ENCODE measurements at regions not wholly inside any gene's neighbourhood (a gene's known extent, or its start where the extent isn't known, plus 50 kb on each side); places are given as distances from the start of the nearest gene placed in this dataset.
A peak's percentile ranks its signal among the peaks of the same experiment; 100 is the strongest.
"Not testable (repeated sequence)": the region's sequence is repeated elsewhere in the genome, so short reads cannot be mapped to it uniquely, and the experiment has no call there.

DNA sequence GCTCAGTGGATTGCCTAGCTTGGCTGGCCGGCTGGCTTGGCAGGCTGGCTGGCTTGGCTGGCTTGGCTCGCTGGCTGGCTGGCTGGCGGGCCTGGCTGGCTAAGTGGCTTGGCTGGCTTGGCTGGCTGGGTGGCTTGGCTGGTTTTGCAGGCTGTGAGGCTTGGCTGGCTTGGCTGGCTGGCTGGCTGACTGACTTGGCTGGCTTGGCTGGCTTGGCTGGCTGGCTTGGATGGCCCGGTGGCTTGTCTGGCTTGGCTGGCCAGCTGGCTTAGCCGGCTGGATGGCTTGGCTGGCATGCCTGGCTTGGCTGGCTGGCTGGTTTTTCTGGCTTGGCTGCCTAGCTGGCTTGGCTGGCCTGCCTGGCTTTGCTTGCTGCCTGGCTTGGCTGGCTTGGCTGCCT is 2831.4 kb downstream of the RPIA start:
- BruUV-seq (replicated peaks); H3K9me3 ChIP-seq (ENCODE audit: insufficient read depth, low read depth); intact Hi-C loops (cut with micrococcal nuclease; ENCODE audit: unreplicated experiment); H3K9me2 ChIP-seq (ENCODE audit: insufficient read depth); H2AFZ ChIP-seq; H3K4me2 ChIP-seq; H3K36me3 ChIP-seq (ENCODE audit: low read depth); H3K27me3 ChIP-seq (ENCODE audit: insufficient read depth, low read depth); H3K27ac ChIP-seq; POLR2A ChIA-PET (ENCODE audit: unreplicated experiment); DNase-seq; H3K4me3 ChIP-seq; H3K79me2 ChIP-seq (ENCODE audit: low read depth); CTCF ChIA-PET; H3F3A ChIP-seq (ENCODE audit: insufficient read depth, low read depth); H3K4me1 ChIP-seq (replicated peaks; ENCODE audit: insufficient read depth); H4K20me1 ChIP-seq (ENCODE audit: insufficient read depth): not testable (repeated sequence)

DNA sequence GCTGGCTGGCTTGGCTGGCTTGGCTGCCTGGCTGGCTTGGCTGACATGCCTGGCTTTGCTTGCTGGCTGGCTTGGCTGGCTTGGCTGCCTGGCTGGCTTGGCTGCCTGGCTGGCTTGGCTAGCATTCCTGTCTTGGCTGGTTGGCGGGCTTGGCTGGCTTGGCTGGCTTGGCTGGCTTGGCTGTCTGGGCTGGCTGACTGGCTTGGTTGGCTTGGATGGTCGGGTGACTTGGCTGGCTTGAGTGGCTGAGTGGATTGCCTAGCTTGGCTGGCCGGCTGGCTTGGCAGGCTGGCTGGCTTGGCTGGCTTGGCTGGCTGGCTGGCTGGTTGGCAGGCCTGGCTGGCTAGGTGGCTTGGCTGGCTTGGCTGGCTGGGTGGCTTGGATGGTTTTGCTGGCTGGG is 2832.3 kb downstream of the RPIA start:
- H3K27ac ChIP-seq; H3K4me3 ChIP-seq; H3K4me2 ChIP-seq; POLR2A ChIA-PET (ENCODE audit: unreplicated experiment); H3K9me3 ChIP-seq (ENCODE audit: insufficient read depth, low read depth); intact Hi-C loops (cut with micrococcal nuclease; ENCODE audit: unreplicated experiment); H3K9me2 ChIP-seq (ENCODE audit: insufficient read depth); CTCF ChIA-PET; H3K27me3 ChIP-seq (ENCODE audit: insufficient read depth, low read depth); H4K20me1 ChIP-seq (ENCODE audit: insufficient read depth); DNase-seq; BruUV-seq (replicated peaks); H2AFZ ChIP-seq; H3K79me2 ChIP-seq (ENCODE audit: low read depth); H3K4me1 ChIP-seq (replicated peaks; ENCODE audit: insufficient read depth); H3F3A ChIP-seq (ENCODE audit: insufficient read depth, low read depth); H3K36me3 ChIP-seq (ENCODE audit: low read depth): not testable (repeated sequence)

DNA sequence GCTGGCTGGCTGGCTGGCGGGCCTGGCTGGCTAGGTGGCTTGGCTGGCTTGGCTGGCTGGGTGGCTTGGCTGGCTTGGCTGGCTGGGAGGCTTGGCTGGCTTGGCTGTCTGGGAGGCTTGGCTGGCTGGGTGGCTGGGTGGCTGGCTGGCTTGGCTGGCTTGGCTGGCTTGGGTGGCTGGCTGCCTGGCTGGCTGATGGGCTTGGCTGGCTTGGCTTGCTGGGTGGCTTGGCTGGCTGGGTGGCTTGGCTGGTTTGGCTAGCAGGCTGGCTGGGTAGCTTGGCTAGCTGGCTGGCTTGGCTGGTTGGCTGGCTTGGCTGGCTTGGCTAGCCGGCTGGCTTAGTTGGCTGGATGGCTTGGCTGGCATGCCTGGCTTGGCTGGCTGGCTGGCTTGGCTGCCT is 2834.1 kb downstream of the RPIA start:
- H2AFZ ChIP-seq; H3K9me2 ChIP-seq (ENCODE audit: insufficient read depth); H3K4me3 ChIP-seq; H3K4me1 ChIP-seq (replicated peaks; ENCODE audit: insufficient read depth); H3K9me3 ChIP-seq (ENCODE audit: insufficient read depth, low read depth); CTCF ChIA-PET; H3K27me3 ChIP-seq (ENCODE audit: insufficient read depth, low read depth); H3K36me3 ChIP-seq (ENCODE audit: low read depth); H3K27ac ChIP-seq; BruUV-seq (replicated peaks); H3F3A ChIP-seq (ENCODE audit: insufficient read depth, low read depth); DNase-seq; H3K79me2 ChIP-seq (ENCODE audit: low read depth); POLR2A ChIA-PET (ENCODE audit: unreplicated experiment); H3K4me2 ChIP-seq; H4K20me1 ChIP-seq (ENCODE audit: insufficient read depth); intact Hi-C loops (cut with micrococcal nuclease; ENCODE audit: unreplicated experiment): not testable (repeated sequence)

GRCh38 chr2:91526083-91526482 is 2834.6 kb downstream of the RPIA start:
- H3K27me3 ChIP-seq (ENCODE audit: insufficient read depth, low read depth); H4K20me1 ChIP-seq (ENCODE audit: insufficient read depth); CTCF ChIA-PET; H3K9me3 ChIP-seq (ENCODE audit: insufficient read depth, low read depth); H3K27ac ChIP-seq; DNase-seq; BruUV-seq (replicated peaks); H2AFZ ChIP-seq; H3K9me2 ChIP-seq (ENCODE audit: insufficient read depth); intact Hi-C loops (cut with micrococcal nuclease; ENCODE audit: unreplicated experiment); H3K4me2 ChIP-seq; H3K79me2 ChIP-seq (ENCODE audit: low read depth); H3K4me1 ChIP-seq (replicated peaks; ENCODE audit: insufficient read depth); H3K4me3 ChIP-seq; H3K36me3 ChIP-seq (ENCODE audit: low read depth); H3F3A ChIP-seq (ENCODE audit: insufficient read depth, low read depth); POLR2A ChIA-PET (ENCODE audit: unreplicated experiment): not testable (repeated sequence)

DNA sequence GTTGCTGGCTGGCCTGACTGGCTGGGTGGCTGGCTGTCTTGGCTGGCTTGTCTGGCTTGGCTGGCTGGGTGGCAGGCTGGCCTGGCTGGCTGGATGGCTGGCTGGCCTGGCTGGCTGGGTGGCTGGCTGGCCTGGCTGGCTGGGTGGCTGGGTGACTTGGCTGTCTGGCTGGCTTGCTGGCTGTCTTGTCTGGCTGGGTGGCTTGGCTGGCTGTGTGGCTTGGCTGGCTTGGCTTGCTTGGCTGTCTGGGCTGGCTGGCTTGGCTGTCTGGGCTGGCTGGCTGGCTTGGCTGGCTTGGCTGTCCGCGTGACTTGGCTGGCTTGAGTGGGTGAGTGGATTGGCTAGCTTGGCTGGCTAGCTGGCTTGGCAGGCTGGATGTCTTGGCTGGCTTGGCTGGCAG is 2835.6 kb downstream of the RPIA start:
- H3K27ac ChIP-seq; H3K79me2 ChIP-seq (ENCODE audit: low read depth); H3K4me3 ChIP-seq; DNase-seq; intact Hi-C loops (cut with micrococcal nuclease; ENCODE audit: unreplicated experiment); H2AFZ ChIP-seq; H3K9me3 ChIP-seq (ENCODE audit: insufficient read depth, low read depth); CTCF ChIA-PET; H4K20me1 ChIP-seq (ENCODE audit: insufficient read depth); H3F3A ChIP-seq (ENCODE audit: insufficient read depth, low read depth); H3K4me2 ChIP-seq; H3K27me3 ChIP-seq (ENCODE audit: insufficient read depth, low read depth); POLR2A ChIA-PET (ENCODE audit: unreplicated experiment); BruUV-seq (replicated peaks); H3K4me1 ChIP-seq (replicated peaks; ENCODE audit: insufficient read depth); H3K36me3 ChIP-seq (ENCODE audit: low read depth); H3K9me2 ChIP-seq (ENCODE audit: insufficient read depth): not testable (repeated sequence)

DNA sequence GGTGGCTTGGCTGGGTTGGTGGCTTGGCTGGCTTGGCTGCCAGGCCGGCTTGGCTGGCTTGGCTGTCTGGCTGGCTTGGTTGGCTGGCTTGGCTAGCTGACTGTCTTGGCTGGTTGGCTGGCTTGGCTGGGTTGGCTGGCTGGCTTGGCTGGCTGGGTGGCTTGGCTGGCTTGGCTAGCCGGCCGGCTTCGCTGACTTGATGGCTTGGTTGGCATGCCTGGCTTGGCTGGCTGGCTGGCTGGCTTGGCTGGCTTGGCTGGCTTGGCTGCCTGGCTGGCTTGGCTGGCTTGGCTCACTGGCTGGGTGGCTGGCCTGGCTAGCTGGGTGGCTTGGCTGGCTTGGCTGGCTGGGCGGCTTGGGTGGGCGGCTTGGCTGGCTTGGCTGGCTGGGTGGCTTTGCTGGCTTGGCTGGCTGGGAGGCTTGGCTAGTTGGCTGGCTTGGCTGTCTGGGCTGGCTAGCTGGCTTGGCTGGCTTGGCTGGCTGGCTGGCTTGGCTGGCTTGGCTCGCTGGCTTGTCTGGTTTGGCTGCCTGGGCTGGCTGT is 2836.1 kb downstream of the RPIA start:
- H3F3A ChIP-seq (ENCODE audit: insufficient read depth, low read depth); CTCF ChIA-PET; H2AFZ ChIP-seq; H3K9me2 ChIP-seq (ENCODE audit: insufficient read depth); H4K20me1 ChIP-seq (ENCODE audit: insufficient read depth); intact Hi-C loops (cut with micrococcal nuclease; ENCODE audit: unreplicated experiment); BruUV-seq (replicated peaks); H3K27ac ChIP-seq; DNase-seq; H3K9me3 ChIP-seq (ENCODE audit: insufficient read depth, low read depth); H3K36me3 ChIP-seq (ENCODE audit: low read depth); H3K27me3 ChIP-seq (ENCODE audit: insufficient read depth, low read depth); H3K4me1 ChIP-seq (replicated peaks; ENCODE audit: insufficient read depth); H3K4me3 ChIP-seq; POLR2A ChIA-PET (ENCODE audit: unreplicated experiment); H3K4me2 ChIP-seq; H3K79me2 ChIP-seq (ENCODE audit: low read depth): not testable (repeated sequence)

DNA sequence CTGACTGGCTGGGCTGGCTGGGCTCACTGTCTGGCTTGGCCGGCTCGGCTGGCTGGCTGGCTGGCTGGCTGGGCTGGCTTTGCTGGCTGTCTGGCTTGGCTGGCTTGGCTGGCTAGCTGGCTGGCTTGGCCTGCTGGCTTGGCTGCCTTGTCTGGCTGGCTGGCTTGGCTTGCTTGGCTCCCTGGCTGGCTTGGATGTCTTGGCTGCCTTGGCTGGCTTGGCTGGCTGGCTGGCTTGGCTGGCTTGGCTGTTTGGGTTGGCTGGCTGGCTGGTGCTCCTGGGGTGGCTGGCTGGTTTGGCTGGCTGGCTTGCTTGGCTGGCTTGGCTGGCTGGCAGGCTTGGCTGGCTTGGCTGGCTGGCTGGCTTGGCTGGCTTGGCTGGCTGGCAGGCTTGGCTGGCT is 2836.9 kb downstream of the RPIA start:
- BruUV-seq (replicated peaks); H3K9me2 ChIP-seq (ENCODE audit: insufficient read depth); H3K27me3 ChIP-seq (ENCODE audit: insufficient read depth, low read depth); intact Hi-C loops (cut with micrococcal nuclease; ENCODE audit: unreplicated experiment); H3K27ac ChIP-seq; CTCF ChIA-PET; H3F3A ChIP-seq (ENCODE audit: insufficient read depth, low read depth); H3K4me3 ChIP-seq; H3K4me2 ChIP-seq; POLR2A ChIA-PET (ENCODE audit: unreplicated experiment); H3K9me3 ChIP-seq (ENCODE audit: insufficient read depth, low read depth); H2AFZ ChIP-seq; H3K4me1 ChIP-seq (replicated peaks; ENCODE audit: insufficient read depth); H3K36me3 ChIP-seq (ENCODE audit: low read depth); H4K20me1 ChIP-seq (ENCODE audit: insufficient read depth); H3K79me2 ChIP-seq (ENCODE audit: low read depth): not testable (repeated sequence)
- DNase-seq, result peak in 1 of 2 experiments; percentile 28

DNA sequence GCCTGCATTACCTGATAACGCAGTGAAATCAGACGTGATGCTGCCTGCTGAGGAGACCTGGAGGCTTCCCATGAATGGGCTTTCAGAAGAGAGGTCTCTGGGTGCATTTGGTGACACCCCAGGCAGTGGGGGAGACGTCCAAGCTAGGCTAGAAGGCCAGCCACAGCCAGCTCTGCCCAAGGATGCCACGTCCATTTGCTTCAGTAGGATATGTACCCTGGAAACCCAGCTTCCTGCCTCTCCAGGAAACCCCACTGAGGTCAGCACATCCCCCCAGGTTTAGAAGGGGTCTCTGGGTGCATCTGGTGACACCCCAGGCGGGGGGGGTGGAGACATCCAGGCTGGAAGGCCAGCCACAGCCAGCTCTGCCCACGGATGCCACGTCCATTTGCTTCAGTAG is 2844.6 kb downstream of the RPIA start:
- H2AFZ ChIP-seq; H3K4me3 ChIP-seq; DNase-seq; intact Hi-C loops (cut with micrococcal nuclease; ENCODE audit: unreplicated experiment); H3K9me3 ChIP-seq (ENCODE audit: insufficient read depth, low read depth); H3K27me3 ChIP-seq (ENCODE audit: insufficient read depth, low read depth); H3K79me2 ChIP-seq (ENCODE audit: low read depth); H3K4me1 ChIP-seq (replicated peaks; ENCODE audit: insufficient read depth); H3F3A ChIP-seq (ENCODE audit: insufficient read depth, low read depth); H3K27ac ChIP-seq; CTCF ChIA-PET; H4K20me1 ChIP-seq (ENCODE audit: insufficient read depth); POLR2A ChIA-PET (ENCODE audit: unreplicated experiment); BruUV-seq (replicated peaks); H3K36me3 ChIP-seq (ENCODE audit: low read depth); H3K9me2 ChIP-seq (ENCODE audit: insufficient read depth); H3K4me2 ChIP-seq: not testable (repeated sequence)
